GM12864 (cell line): ENCODE measurements at regions not wholly inside any gene's neighbourhood (a gene's known extent, or its start where the extent isn't known, plus 50 kb on each side); places are given as distances from the start of the nearest gene placed in this dataset.

ENCODE experiments used
- DNase-seq: peaks from one replicate; pipeline ENCODE4 v3.0.0-alpha.2; 2011; ENCODE audit warnings: low read depth
- H3K4me3 ChIP-seq: 2 replicates; pipeline ENCODE4 v1.5.1; 2011; ENCODE audit warnings: mild to moderate bottlenecking, low read depth, low read length, control low read depth
- TF ChIP-seq, protein P1 (sequence below): IDR thresholded peaks from 2 replicates; pipeline ENCODE4 v1.5.1; 2011; ENCODE audit warnings: low read depth, mild to moderate bottlenecking, moderate library complexity, low read length, control low read depth, inconsistent platforms; ENCODE audit errors: missing control alignments

DNA sequence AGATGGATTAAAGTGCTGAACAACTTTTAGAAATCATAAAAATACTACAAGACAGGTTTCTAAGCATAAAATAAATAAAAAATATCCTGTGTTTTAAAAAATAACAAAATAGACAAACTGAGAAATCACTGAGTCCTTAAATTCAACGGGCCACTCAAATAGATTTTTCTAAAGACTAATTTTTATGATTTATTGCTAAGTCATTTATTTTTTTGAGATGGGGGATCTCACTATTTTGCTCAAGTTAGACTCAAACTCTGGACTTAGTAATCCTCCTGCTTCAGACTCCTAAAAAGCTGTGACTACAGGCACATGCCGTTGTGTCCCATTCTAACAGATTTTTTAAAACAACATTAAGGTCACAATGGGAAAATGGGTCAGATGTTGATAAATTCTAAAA, 121.0 kb upstream of the THSD7A start:
- TF ChIP-seq, protein P1, sequence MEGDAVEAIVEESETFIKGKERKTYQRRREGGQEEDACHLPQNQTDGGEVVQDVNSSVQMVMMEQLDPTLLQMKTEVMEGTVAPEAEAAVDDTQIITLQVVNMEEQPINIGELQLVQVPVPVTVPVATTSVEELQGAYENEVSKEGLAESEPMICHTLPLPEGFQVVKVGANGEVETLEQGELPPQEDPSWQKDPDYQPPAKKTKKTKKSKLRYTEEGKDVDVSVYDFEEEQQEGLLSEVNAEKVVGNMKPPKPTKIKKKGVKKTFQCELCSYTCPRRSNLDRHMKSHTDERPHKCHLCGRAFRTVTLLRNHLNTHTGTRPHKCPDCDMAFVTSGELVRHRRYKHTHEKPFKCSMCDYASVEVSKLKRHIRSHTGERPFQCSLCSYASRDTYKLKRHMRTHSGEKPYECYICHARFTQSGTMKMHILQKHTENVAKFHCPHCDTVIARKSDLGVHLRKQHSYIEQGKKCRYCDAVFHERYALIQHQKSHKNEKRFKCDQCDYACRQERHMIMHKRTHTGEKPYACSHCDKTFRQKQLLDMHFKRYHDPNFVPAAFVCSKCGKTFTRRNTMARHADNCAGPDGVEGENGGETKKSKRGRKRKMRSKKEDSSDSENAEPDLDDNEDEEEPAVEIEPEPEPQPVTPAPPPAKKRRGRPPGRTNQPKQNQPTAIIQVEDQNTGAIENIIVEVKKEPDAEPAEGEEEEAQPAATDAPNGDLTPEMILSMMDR = no peak
- DNase-seq = no peak
- H3K4me3 ChIP-seq = no peak overlapping the region

DNA sequence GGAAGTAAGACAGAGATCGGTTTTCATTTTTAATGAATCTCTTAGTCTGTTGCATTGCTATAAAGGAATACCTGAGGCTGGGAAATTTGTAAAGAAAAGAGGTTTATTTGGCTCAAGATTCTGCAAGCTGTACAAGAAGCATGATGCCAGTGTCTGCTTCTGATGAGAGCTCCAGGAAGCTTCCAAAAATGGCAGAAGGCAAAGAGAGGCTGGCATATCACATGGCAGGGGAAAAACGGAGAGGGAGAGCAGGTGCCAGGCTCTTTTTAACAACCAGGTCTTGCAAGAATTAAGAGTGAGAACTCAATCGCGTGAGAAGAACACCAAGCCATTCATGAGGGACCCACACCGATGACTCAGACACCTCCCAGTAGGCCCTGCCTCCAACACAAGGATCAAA, 125.0 kb upstream of the THSD7A start:
- no peak for DNase-seq
- TF ChIP-seq, protein P1 = no peak
- H3K4me3 ChIP-seq = no peak overlapping the region

DNA sequence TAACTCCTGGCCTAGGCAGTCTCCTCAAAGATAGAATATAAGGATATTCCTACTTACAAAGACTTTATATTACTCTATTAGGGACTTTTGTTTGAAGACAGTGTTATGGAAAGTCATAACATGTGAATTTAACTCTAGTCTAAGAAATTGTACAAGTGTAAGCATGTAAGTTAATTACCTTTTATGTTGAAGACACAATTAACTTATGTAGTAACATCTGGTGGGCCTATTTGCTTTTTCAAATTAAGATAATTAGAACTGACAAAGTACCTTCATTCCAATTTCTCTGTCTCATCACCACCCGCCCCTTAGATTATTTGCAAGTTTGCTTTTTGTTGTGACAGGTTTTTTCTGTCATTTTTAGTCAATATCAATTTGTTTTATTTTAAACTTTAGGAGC, 126.0 kb upstream of the THSD7A start:
- DNase-seq = no peak
- no peak overlapping the region for H3K4me3 ChIP-seq
- TF ChIP-seq, protein P1 = no peak

DNA sequence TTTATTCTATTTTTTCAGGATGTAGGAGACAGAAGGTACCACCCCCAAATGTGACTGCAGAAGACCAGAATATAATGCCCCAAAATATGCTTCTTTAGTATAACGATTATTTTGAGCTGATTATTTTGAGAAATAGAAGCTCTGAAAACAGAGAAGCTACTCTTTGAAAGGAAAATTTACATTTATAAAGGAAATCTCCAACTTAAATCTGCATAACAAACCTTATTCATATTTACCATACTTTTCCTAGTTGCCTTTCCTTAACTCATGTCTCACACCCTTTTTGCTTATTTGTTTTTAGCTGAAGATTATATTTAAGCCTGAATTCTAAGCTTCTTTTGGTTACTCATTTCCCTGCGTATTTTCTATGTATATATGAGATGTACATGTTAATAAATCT, 127.1 kb upstream of the THSD7A start:
- TF ChIP-seq, protein P1 = no peak
- no peak overlapping the region for H3K4me3 ChIP-seq
- no peak for DNase-seq

DNA sequence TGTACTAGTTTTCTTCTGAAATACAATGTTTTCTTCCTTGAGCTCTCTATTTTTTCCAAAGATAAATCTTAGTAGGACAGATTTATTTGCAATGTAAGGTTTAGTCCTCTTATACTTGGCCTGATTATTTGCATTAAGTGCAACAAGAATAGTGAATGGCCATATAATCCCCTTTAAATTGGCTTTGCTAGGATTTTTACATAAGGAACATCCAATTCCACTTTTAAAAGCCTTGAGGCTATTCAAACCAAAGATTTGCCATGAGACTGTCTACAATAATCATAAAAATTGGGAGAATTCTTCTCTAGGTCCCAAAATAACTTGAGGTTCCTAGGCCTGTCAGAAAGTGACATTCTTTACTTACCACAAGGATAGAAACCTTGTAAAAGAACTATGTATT, 128.6 kb upstream of the THSD7A start:
- DNase-seq = no peak
- TF ChIP-seq, protein P1 = no peak
- no peak overlapping the region for H3K4me3 ChIP-seq

DNA sequence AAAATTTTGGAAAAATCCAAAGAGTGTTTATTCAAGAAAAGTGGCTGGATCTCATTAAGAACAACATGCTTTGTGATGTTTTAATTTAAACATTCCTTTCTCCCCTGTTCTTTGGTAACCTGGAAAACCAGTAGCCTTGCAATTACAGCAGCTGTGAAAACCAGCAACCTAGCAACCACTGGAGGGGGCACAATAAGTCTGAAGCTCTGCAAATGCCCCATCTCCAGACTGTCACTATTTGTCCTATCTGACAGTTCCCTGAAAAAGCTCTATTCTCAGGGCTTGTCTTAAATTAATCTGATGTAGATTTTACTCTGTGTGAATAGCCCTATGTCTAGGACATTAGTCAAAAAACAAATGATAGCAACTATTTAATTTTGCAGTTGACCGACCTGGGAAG, 137.6 kb upstream of the THSD7A start:
- TF ChIP-seq, protein P1 = no peak
- DNase-seq = no peak
- no peak overlapping the region for H3K4me3 ChIP-seq

DNA sequence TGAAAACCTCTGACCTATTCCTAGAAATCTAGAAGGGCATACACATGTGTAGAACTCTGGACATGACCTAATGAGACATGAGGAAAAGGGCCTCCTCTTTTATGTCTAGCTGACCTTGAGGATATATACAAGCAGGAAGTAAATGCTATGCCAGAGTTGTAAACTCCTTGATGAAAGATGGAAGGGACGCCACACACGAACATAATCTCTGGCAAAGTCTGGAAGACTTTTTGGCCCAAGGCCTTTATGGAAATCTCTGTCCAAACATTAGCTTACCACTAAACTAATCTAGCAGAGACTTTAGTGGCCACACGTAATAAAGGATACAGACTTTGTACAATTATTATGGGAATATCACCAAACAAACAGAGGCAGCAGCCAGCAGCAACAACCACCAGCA, 138.1 kb upstream of the THSD7A start:
- TF ChIP-seq, protein P1 = no peak
- H3K4me3 ChIP-seq = no peak overlapping the region
- DNase-seq = no peak
